Right lobe of liver (tissue), 6 donors: ENCODE measurements at regions not wholly inside any gene's neighbourhood (a gene's known extent, or its start where the extent isn't known, plus 50 kb on each side); places are given as distances from the start of the nearest gene placed in this dataset.
"Not testable (repeated sequence)": the region's sequence is repeated elsewhere in the genome, so short reads cannot be mapped to it uniquely, and the experiment has no call there.

ENCODE experiments used
- ATAC-seq, 4 donors: fragments of 200-7000 bp; cut with Tn5 transposase; one replicate each; pipeline ENCODE4 v1.9.1; 2020; ENCODE audit warnings: mild to moderate bottlenecking in 4 of 4, moderate library complexity in 4 of 4
- DNase-seq, 3 donors: peaks; one replicate each; pipeline ENCODE4 v3.0.0-alpha.2; 2020
- H3K27ac ChIP-seq, 3 donors: fragments of 200-600 bp; one replicate each; pipeline ENCODE4 v1.8.0; 2022
- H3K27me3 ChIP-seq, 2 donors: fragments of 200-600 bp; one replicate each; pipeline ENCODE4 v1.8.0; 2022
- H3K36me3 ChIP-seq, 4 donors: fragments of 200-600 bp; sonication (generic) in 1 of 4; one replicate each; pipeline versions ENCODE4 v1.5.1 to v1.8.0; 2017 to 2022; ENCODE audit warnings: control low read depth in 1 of 4
- H3K4me1 ChIP-seq, 4 donors: fragments of 200-600 bp; sonication (generic) in 1 of 4; one replicate each; pipeline versions ENCODE4 v1.5.1 to v1.8.0; 2017 to 2022; ENCODE audit warnings: control low read depth in 1 of 4
- H3K4me3 ChIP-seq, 3 donors: fragments of 200-600 bp; one replicate each; pipeline ENCODE4 v1.8.0; 2022
- H3K9me3 ChIP-seq, 4 donors: fragments of 200-600 bp; sonication (generic) in 1 of 4; one replicate each; pipeline versions ENCODE4 v1.5.1 to v1.8.0; 2017 to 2022; ENCODE audit warnings: control low read depth in 1 of 4
- POLR2A ChIP-seq: fragments of 450-650 bp; IDR thresholded peaks from one replicate; pipeline ENCODE4 v1.6.1; 2017; ENCODE audit warnings: antibody characterized with exemption, mild to moderate bottlenecking
- WGBS: methylation state at CpG from one replicate; pipeline ENCODE4 v1.1.6; 2018; ENCODE audit warnings: low coverage, low lambda C conversion rate; ENCODE audit not compliant: insufficient coverage; ENCODE audit errors: missing lambda C conversion rate; 5-methylcytosine and 5-hydroxymethylcytosine counted together
- intact Hi-C, 2 donors: fragments of 100-400 bp; cut with DNase I; formaldehyde crosslinking; loops; one replicate each; pipeline versions ENCODE4 v1.11.2 to v1.14.1; 2022
- TF ChIP-seq, protein P1 (sequence below), 4 donors: fragments of 200-600 bp in 3 of 4; fragments of 450-650 bp in 1 of 4; IDR thresholded peaks; one replicate each; pipeline versions ENCODE4 v1.5.1 to v1.8.0; 2016 to 2022; ENCODE audit warnings: antibody characterized with exemption in 4 of 4, mild to moderate bottlenecking in 2 of 4
- donor health status: DM: no; HTN: yes; CAD: no.
- donor health status: DM: no; HTN: no; CAD: no.
- donor health status: DM: no; HTN: no; CAD: no.
- donor health status: DM: no; HTN: yes; CAD: no.
- donor health status: DM: no; HTN: yes; CAD: no.

- ATAC-seq, result no peak
- intact Hi-C loops, result no loop called here
- Histone ChIP-seq H3K36me3 (no peaks in the 10 kb centered on the region), H3K27me3 (no peaks in the 10 kb centered on the region), H3K27ac (no peak overlapping the region), H3K4me1 (peaks cover 0 to 14% (median 2%) of the 10 kb centered on the region in 4 donors), H3K4me3 (no peak overlapping the region), H3K9me3 (no peaks in the 10 kb centered on the region)
- 73% methylated on average over 6 of the region's 6 CpGs for WGBS
- TF ChIP-seq, protein P1, sequence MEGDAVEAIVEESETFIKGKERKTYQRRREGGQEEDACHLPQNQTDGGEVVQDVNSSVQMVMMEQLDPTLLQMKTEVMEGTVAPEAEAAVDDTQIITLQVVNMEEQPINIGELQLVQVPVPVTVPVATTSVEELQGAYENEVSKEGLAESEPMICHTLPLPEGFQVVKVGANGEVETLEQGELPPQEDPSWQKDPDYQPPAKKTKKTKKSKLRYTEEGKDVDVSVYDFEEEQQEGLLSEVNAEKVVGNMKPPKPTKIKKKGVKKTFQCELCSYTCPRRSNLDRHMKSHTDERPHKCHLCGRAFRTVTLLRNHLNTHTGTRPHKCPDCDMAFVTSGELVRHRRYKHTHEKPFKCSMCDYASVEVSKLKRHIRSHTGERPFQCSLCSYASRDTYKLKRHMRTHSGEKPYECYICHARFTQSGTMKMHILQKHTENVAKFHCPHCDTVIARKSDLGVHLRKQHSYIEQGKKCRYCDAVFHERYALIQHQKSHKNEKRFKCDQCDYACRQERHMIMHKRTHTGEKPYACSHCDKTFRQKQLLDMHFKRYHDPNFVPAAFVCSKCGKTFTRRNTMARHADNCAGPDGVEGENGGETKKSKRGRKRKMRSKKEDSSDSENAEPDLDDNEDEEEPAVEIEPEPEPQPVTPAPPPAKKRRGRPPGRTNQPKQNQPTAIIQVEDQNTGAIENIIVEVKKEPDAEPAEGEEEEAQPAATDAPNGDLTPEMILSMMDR (IDR thresholded peaks at IDR 0.05), result no peak
- TF ChIP-seq POLR2A, result no peak
- DNase-seq, result no peak
These were observed 275.9 kb upstream of the NR2F2 start for GRCh38 chr15:96054621-96055020.

DNA sequence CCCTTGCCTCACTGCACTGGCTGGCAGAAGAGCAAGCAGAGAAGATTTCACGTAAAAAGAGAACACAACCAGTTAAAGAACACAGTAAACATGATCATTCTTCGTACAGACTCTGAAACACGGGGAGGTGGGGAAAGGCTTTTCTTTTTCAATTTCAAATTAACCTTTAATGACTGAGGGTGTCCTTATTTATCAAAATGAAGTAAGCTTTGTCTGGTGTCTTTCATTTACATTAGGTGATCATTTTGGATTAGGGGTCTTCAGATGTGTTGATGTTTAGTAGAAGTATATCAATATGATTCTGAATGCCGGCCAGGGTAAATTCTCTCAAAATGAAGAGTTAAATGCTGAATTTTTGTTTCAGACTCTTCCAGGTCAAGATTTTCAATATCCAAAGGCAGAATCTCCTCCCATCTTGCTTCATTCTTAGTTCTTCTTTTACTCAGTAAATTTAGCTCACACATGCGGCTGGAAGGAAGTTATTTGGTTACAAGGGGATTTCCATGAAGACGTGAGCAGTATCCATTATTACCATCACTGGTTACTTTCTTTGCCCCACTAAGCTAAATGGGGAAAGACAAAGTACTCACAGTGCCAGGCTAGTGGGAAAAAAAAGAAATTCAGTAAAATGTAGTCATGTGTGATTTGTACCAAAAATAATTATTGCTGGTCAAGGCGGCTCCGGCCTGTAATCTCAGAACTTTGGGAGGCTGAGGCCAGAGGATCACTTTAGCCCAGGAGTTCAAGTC lies 272.2 kb upstream of the NR2F2 start:
- Histone ChIP-seq H3K4me1 (peaks cover 0 to 10% (median 2%) of the 10 kb centered on the region in 4 donors), H3K27me3 (no peaks in the 10 kb centered on the region), H3K9me3 (no peaks in the 10 kb centered on the region), H3K36me3 (no peaks in the 10 kb centered on the region), H3K4me3 (no peak overlapping the region), H3K27ac (no peak overlapping the region)
- peak in 1 of 4 donors; percentile 11 for ATAC-seq
- no peak for DNase-seq
- intact Hi-C loops, result no loop called here
- WGBS, result 78% methylated on average over 6 of the region's 8 CpGs
- TF ChIP-seq, protein P1 (IDR thresholded peaks at IDR 0.05), result no peak
- no peak for TF ChIP-seq POLR2A

- H3K4me1 ChIP-seq, H3K27me3 ChIP-seq, ATAC-seq, H3K27ac ChIP-seq, H3K36me3 ChIP-seq, H3K9me3 ChIP-seq, intact Hi-C loops, H3K4me3 ChIP-seq, DNase-seq: not testable (repeated sequence)
- WGBS, result 50% methylated on average over 1 of the region's 1 CpG
These were observed 271.7 kb upstream of the NR2F2 start for GRCh38 chr15:96058852-96059103.

- DNase-seq, H3K27me3 ChIP-seq, H3K36me3 ChIP-seq, intact Hi-C loops, H3K4me3 ChIP-seq, H3K27ac ChIP-seq, ATAC-seq, H3K4me1 ChIP-seq, H3K9me3 ChIP-seq: not testable (repeated sequence)
- 83% methylated on average over 5 of the region's 5 CpGs for WGBS
These were observed 269.9 kb upstream of the NR2F2 start for GRCh38 chr15:96060591-96060990.

DNA sequence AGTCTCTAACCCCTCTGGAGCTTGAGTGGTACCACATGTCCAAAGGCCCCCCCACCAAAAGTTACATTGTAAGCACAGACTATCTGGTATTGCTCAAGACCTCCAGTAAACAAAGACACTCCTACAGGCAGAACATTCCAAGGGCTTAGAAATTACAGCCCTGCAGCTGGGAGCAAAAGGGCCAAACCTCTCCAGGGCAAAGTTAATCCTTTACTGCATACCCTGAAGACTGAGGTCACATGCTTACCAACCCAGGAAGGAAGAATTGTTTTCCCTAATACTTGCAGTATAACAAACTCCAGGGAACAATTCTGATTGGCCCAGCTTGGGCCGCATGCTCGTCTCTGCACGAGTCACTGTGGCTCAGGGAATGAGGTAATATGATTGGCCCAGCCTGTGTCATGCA lies 266.1 kb upstream of the NR2F2 start:
- no peaks in the 10 kb centered on the region for H3K9me3 ChIP-seq
- H3K4me1 ChIP-seq, result no peaks in the 10 kb centered on the region
- no peak overlapping the region for H3K4me3 ChIP-seq
- no CpG with 5 or more reads among the region's 3 CpGs for WGBS
- no peak for DNase-seq
- ATAC-seq, result peak in 1 of 4 donors; percentile 28
- TF ChIP-seq POLR2A, result no peak
- TF ChIP-seq, protein P1 (IDR thresholded peaks at IDR 0.05), result no peak
- no peak overlapping the region for H3K27ac ChIP-seq
- H3K27me3 ChIP-seq, result no peaks in the 10 kb centered on the region
- intact Hi-C loops, result no loop called here
- no peaks in the 10 kb centered on the region for H3K36me3 ChIP-seq

- TF ChIP-seq POLR2A, result no peak
- TF ChIP-seq, protein P1 (IDR thresholded peaks at IDR 0.05), result no peak
- no peak overlapping the region for H3K4me3 ChIP-seq
- no peaks in the 10 kb centered on the region for H3K36me3 ChIP-seq
- H3K9me3 ChIP-seq, result no peaks in the 10 kb centered on the region
- H3K4me1 ChIP-seq, result no peaks in the 10 kb centered on the region
- intact Hi-C loops, result no loop called here
- H3K27ac ChIP-seq, result no peak overlapping the region
- WGBS, result 65% methylated on average over 4 of the region's 4 CpGs
- no peak for ATAC-seq
- DNase-seq, result no peak
- H3K27me3 ChIP-seq, result no peaks in the 10 kb centered on the region
These were observed 264.4 kb upstream of the NR2F2 start for GRCh38 chr15:96066126-96066525.
